Lung (tissue), 11 donors: ENCODE measurements at regions not wholly inside any gene's neighbourhood (a gene's known extent, or its start where the extent isn't known, plus 50 kb on each side); places are given as distances from the start of the nearest gene placed in this dataset.

Source experiments
- ATAC-seq: fragments of 200-7000 bp; cut with Tn5 transposase; one replicate; pipeline ENCODE4 v1.9.1; 2020; ENCODE audit warnings: moderate number of reproducible peaks; ENCODE audit not compliant: insufficient read depth, low FRiP score
- DNase-seq, 3 donors: peaks; one replicate each; pipeline ENCODE4 v3.0.0-alpha.2; 2013 to 2017
- H3K27ac ChIP-seq, 2 donors: one replicate each; pipeline ENCODE4 v1.5.1; 2013; ENCODE audit warnings: mild to moderate bottlenecking in 2 of 2, moderate library complexity in 2 of 2, control low read depth in 1 of 2, inconsistent platforms in 1 of 2, low read depth in 1 of 2, low read length in 1 of 2
- H3K27me3 ChIP-seq, 3 donors: one replicate each; pipeline ENCODE4 v1.5.1; 2013; ENCODE audit warnings: low read length in 2 of 3; ENCODE audit not compliant: control insufficient read depth in 3 of 3, insufficient read depth in 3 of 3
- H3K36me3 ChIP-seq, 4 donors: one replicate each; pipeline ENCODE4 v1.5.1; 2013; ENCODE audit warnings: low read length in 4 of 4, mild to moderate bottlenecking in 1 of 4, moderate library complexity in 1 of 4; ENCODE audit not compliant: control insufficient read depth in 4 of 4, insufficient read depth in 4 of 4
- H3K4me1 ChIP-seq, 5 donors: one replicate each; pipeline ENCODE4 v1.5.1; 2013; ENCODE audit warnings: low read length in 5 of 5, mild to moderate bottlenecking in 2 of 5, moderate library complexity in 1 of 5; ENCODE audit not compliant: control insufficient read depth in 5 of 5, insufficient read depth in 5 of 5
- H3K4me3 ChIP-seq: one replicate; pipeline ENCODE4 v1.5.1; 2013; ENCODE audit warnings: mild to moderate bottlenecking, control low read depth, moderate library complexity
- H3K9ac ChIP-seq, 2 donors: one replicate each; pipeline ENCODE4 v1.5.1; 2013; ENCODE audit warnings: low read length in 2 of 2, control low read depth in 1 of 2; ENCODE audit not compliant: insufficient read depth in 1 of 2
- H3K9me3 ChIP-seq, 4 donors: one replicate each; pipeline ENCODE4 v1.5.1; 2013; ENCODE audit warnings: low read length in 3 of 4, mild to moderate bottlenecking in 1 of 4, moderate library complexity in 1 of 4; ENCODE audit not compliant: control insufficient read depth in 4 of 4, insufficient read depth in 3 of 4
- CTCF ChIP-seq: IDR thresholded peaks from 2 replicates; pipeline ENCODE4 v1.5.1; 2012; ENCODE audit warnings: mild to moderate bottlenecking; ENCODE audit errors: control extremely low read depth, extremely low read depth
- WGBS, 2 donors: extraction: QIAGEN DNeasy Blood & Tissue Kit; methylation state at CpG; one replicate each; pipeline ENCODE4 v1.1.7; 2013; 5-methylcytosine and 5-hydroxymethylcytosine counted together
- donor health status: control.
- donor health status: control.
- donor health status: Bipolar disorder and iron deficiency.
- donor health status: healthy.
- donor health status: DM: yes; HTN: yes; CAD: no.

GRCh38 chr13:61294467-61295191, 121.0 kb downstream of the PCDH20 start:
- TF ChIP-seq CTCF, result no peak
- Histone ChIP-seq H3K9ac (no peak overlapping the region), H3K9me3 (peaks cover 0 to 5% (median 0%) of the 10 kb centered on the region in 4 donors), H3K27ac (no peak overlapping the region), H3K36me3 (no peaks in the 10 kb centered on the region), H3K27me3 (no peaks in the 10 kb centered on the region), H3K4me3 (no peak overlapping the region), H3K4me1 (no peaks in the 10 kb centered on the region)
- 85 to 87% methylated on average over 2 of the region's 2 CpGs for WGBS, 2 donors
- ATAC-seq (no peak), DNase-seq (no peak)

- no peaks in the 10 kb centered on the region for H3K27me3 ChIP-seq
- H3K9ac ChIP-seq, result no peak overlapping the region
- 72 to 75% methylated on average over 4 of the region's 4 CpGs for WGBS, 2 donors
- TF ChIP-seq CTCF, result no peak
- ATAC-seq (no peak), DNase-seq (no peak)
- no peak overlapping the region for H3K27ac ChIP-seq
- no peak overlapping the region for H3K4me3 ChIP-seq
- H3K9me3 ChIP-seq, result no peaks in the 10 kb centered on the region
- no peaks in the 10 kb centered on the region for H3K36me3 ChIP-seq
- peaks cover 0 to 12% (median 0%) of the 10 kb centered on the region in 5 donors for H3K4me1 ChIP-seq
Measured at GRCh38 chr13:61286148-61286745, 129.4 kb downstream of the PCDH20 start.

GRCh38 chr13:61277586-61278276, 137.9 kb downstream of the PCDH20 start:
- no peaks in the 10 kb centered on the region for H3K9me3 ChIP-seq
- no peak for TF ChIP-seq CTCF
- H3K4me1 ChIP-seq, result no peaks in the 10 kb centered on the region
- no peak overlapping the region for H3K27ac ChIP-seq
- DNase-seq (no peak), ATAC-seq (no peak)
- no peaks in the 10 kb centered on the region for H3K36me3 ChIP-seq
- no peaks in the 10 kb centered on the region for H3K27me3 ChIP-seq
- WGBS, 2 donors, result 80 to 86% methylated on average over 5 of the region's 5 CpGs
- no peak overlapping the region for H3K4me3 ChIP-seq
- no peak overlapping the region for H3K9ac ChIP-seq
